GM04504 (cell line): ENCODE measurements at regions not wholly inside any gene's neighbourhood (a gene's known extent, or its start where the extent isn't known, plus 50 kb on each side); places are given as distances from the start of the nearest gene placed in this dataset.

ENCODE experiments used
- DNase-seq: peaks from one replicate; pipeline ENCODE4 v3.0.0-alpha.2; 2012; ENCODE audit warnings: low read depth

GRCh38 chr14:26855077-26855753, 257.4 kb upstream of the NOVA1 start:
- no peak for DNase-seq

GRCh38 chr14:26856876-26857518, 259.2 kb upstream of the NOVA1 start:
- DNase-seq: no peak

- DNase-seq: no peak
These were observed 261.6 kb upstream of the NOVA1 start for GRCh38 chr14:26859483-26859882.

GRCh38 chr14:26860111-26860510, 262.3 kb upstream of the NOVA1 start:
- DNase-seq: no peak

GRCh38 chr14:26863736-26864135, 265.9 kb upstream of the NOVA1 start:
- DNase-seq: no peak

- DNase-seq: no peak
These were observed 268.9 kb upstream of the NOVA1 start for GRCh38 chr14:26866721-26867120.

GRCh38 chr14:26867171-26867757, 269.4 kb upstream of the NOVA1 start:
- DNase-seq: no peak

- DNase-seq: no peak
These were observed 272.3 kb upstream of the NOVA1 start for GRCh38 chr14:26870096-26870495.

- DNase-seq: no peak
These were observed 273.1 kb upstream of the NOVA1 start for GRCh38 chr14:26870722-26871617.

GRCh38 chr14:26872515-26873361, 274.9 kb upstream of the NOVA1 start:
- no peak for DNase-seq

- no peak for DNase-seq
These were observed 275.6 kb upstream of the NOVA1 start for GRCh38 chr14:26873362-26873960.

GRCh38 chr14:26887847-26888246, 290.0 kb upstream of the NOVA1 start:
- DNase-seq: no peak

GRCh38 chr14:26888592-26888991, 290.8 kb upstream of the NOVA1 start:
- no peak for DNase-seq

GRCh38 chr14:26896447-26896846, 298.6 kb upstream of the NOVA1 start:
- DNase-seq: no peak

GRCh38 chr14:26897196-26897595, 299.4 kb upstream of the NOVA1 start:
- no peak for DNase-seq

- no peak for DNase-seq
These were observed 307.4 kb upstream of the NOVA1 start for GRCh38 chr14:26905229-26905628.

- DNase-seq: no peak
These were observed 316.0 kb upstream of the NOVA1 start for GRCh38 chr14:26913786-26914185.

- peak; percentile 8 for DNase-seq
These were observed 319.3 kb upstream of the NOVA1 start for GRCh38 chr14:26917086-26917485.

- DNase-seq: no peak
These were observed 328.2 kb upstream of the NOVA1 start for GRCh38 chr14:26925876-26926584.

- no peak for DNase-seq
These were observed 328.8 kb upstream of the NOVA1 start for GRCh38 chr14:26926585-26926984.

GRCh38 chr14:26928019-26928418, 330.2 kb upstream of the NOVA1 start:
- DNase-seq: no peak
